ENCODE measurements at regions not wholly inside any gene's neighbourhood (a gene's known extent, or its start where the extent isn't known, plus 50 kb on each side); places are given as distances from the start of the nearest gene placed in this dataset.

- TF ChIP-seq, protein P1, sequence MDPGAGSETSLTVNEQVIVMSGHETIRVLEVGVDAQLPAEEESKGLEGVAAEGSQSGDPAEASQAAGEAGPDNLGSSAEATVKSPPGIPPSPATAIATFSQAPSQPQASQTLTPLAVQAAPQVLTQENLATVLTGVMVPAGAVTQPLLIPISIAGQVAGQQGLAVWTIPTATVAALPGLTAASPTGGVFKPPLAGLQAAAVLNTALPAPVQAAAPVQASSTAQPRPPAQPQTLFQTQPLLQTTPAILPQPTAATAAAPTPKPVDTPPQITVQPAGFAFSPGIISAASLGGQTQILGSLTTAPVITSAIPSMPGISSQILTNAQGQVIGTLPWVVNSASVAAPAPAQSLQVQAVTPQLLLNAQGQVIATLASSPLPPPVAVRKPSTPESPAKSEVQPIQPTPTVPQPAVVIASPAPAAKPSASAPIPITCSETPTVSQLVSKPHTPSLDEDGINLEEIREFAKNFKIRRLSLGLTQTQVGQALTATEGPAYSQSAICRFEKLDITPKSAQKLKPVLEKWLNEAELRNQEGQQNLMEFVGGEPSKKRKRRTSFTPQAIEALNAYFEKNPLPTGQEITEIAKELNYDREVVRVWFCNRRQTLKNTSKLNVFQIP (CRISPR knock-in tag; IDR thresholded peaks at IDR 0.05; ENCODE audit: borderline replicate concordance, low read depth): peak; percentile 70; the same call in 1 of the 2 replicates
- TF ChIP-seq, protein P2, sequence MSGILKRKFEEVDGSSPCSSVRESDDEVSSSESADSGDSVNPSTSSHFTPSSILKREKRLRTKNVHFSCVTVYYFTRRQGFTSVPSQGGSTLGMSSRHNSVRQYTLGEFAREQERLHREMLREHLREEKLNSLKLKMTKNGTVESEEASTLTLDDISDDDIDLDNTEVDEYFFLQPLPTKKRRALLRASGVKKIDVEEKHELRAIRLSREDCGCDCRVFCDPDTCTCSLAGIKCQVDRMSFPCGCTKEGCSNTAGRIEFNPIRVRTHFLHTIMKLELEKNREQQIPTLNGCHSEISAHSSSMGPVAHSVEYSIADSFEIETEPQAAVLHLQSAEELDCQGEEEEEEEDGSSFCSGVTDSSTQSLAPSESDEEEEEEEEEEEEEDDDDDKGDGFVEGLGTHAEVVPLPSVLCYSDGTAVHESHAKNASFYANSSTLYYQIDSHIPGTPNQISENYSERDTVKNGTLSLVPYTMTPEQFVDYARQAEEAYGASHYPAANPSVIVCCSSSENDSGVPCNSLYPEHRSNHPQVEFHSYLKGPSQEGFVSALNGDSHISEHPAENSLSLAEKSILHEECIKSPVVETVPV (CRISPR knock-in tag; IDR thresholded peaks at IDR 0.05): 0 out of 2 replicates have a peak, but pooled peaks have one; percentile 16
- TF ChIP-seq ZNF565 (CRISPR knock-in tag; conservative IDR thresholded peaks at IDR 0.05; ENCODE audit: low read depth) (no peak), TOX (CRISPR knock-in tag; IDR thresholded peaks at IDR 0.05; ENCODE audit: borderline replicate concordance) (no peak), ISL1 (CRISPR knock-in tag; IDR thresholded peaks at IDR 0.05) (peak; percentile 81)
Observed at GRCh38 chr2:76073992-76074604, 363.4 kb upstream of the GCFC2 start (continued).

- no peak for ATAC-seq
- TF ChIP-seq OSR1 (CRISPR knock-in tag; IDR thresholded peaks at IDR 0.05): no peak
- no peak for TF ChIP-seq ZNF70 (CRISPR knock-in tag; IDR thresholded peaks at IDR 0.05)
- no peak for TF ChIP-seq ARNTL (CRISPR knock-in tag; IDR thresholded peaks at IDR 0.05; ENCODE audit: borderline replicate concordance, low read depth)
- no peak for TF ChIP-seq ZNF565 (CRISPR knock-in tag; conservative IDR thresholded peaks at IDR 0.05; ENCODE audit: low read depth)
- TF ChIP-seq ZFP3 (CRISPR knock-in tag; IDR thresholded peaks at IDR 0.05): no peak
- TF ChIP-seq, protein P3, sequence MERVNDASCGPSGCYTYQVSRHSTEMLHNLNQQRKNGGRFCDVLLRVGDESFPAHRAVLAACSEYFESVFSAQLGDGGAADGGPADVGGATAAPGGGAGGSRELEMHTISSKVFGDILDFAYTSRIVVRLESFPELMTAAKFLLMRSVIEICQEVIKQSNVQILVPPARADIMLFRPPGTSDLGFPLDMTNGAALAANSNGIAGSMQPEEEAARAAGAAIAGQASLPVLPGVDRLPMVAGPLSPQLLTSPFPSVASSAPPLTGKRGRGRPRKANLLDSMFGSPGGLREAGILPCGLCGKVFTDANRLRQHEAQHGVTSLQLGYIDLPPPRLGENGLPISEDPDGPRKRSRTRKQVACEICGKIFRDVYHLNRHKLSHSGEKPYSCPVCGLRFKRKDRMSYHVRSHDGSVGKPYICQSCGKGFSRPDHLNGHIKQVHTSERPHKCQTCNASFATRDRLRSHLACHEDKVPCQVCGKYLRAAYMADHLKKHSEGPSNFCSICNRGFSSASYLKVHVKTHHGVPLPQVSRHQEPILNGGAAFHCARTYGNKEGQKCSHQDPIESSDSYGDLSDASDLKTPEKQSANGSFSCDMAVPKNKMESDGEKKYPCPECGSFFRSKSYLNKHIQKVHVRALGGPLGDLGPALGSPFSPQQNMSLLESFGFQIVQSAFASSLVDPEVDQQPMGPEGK (CRISPR knock-in tag; IDR thresholded peaks at IDR 0.05; ENCODE audit: borderline replicate concordance): no peak
- TF ChIP-seq ZNF8 (CRISPR knock-in tag; IDR thresholded peaks at IDR 0.05): no peak
- no peak for TF ChIP-seq ZC3H10 (CRISPR knock-in tag; IDR thresholded peaks at IDR 0.05)
- no peak for TF ChIP-seq ZFP30 (CRISPR knock-in tag; IDR thresholded peaks at IDR 0.05)
Observed at GRCh38 chr2:76050196-76050595, 339.5 kb upstream of the GCFC2 start.

GRCh38 chr2:76044701-76045100, 334.0 kb upstream of the GCFC2 start:
- no peak for TF ChIP-seq BACH2 (CRISPR knock-in tag; IDR thresholded peaks at IDR 0.05; ENCODE audit: borderline replicate concordance)
- TF ChIP-seq PPARA (CRISPR knock-in tag; IDR thresholded peaks at IDR 0.05; ENCODE audit: borderline replicate concordance): no peak
- no peak for TF ChIP-seq ISL1 (CRISPR knock-in tag; IDR thresholded peaks at IDR 0.05)
- TF ChIP-seq ARNTL (CRISPR knock-in tag; IDR thresholded peaks at IDR 0.05; ENCODE audit: borderline replicate concordance, low read depth): no peak
- TF ChIP-seq, protein P4, sequence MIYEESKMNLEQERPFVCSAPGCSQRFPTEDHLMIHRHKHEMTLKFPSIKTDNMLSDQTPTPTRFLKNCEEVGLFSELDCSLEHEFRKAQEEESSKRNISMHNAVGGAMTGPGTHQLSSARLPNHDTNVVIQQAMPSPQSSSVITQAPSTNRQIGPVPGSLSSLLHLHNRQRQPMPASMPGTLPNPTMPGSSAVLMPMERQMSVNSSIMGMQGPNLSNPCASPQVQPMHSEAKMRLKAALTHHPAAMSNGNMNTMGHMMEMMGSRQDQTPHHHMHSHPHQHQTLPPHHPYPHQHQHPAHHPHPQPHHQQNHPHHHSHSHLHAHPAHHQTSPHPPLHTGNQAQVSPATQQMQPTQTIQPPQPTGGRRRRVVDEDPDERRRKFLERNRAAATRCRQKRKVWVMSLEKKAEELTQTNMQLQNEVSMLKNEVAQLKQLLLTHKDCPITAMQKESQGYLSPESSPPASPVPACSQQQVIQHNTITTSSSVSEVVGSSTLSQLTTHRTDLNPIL (CRISPR knock-in tag; IDR thresholded peaks at IDR 0.05; ENCODE audit: low read depth): no peak
- no peak for TF ChIP-seq ZNF565 (CRISPR knock-in tag; conservative IDR thresholded peaks at IDR 0.05; ENCODE audit: low read depth)
- TF ChIP-seq OSR1 (CRISPR knock-in tag; IDR thresholded peaks at IDR 0.05): no peak
- TF ChIP-seq ZNF70 (CRISPR knock-in tag; IDR thresholded peaks at IDR 0.05): no peak
- TF ChIP-seq TOX (CRISPR knock-in tag; IDR thresholded peaks at IDR 0.05; ENCODE audit: borderline replicate concordance): no peak
- no peak for TF ChIP-seq CSDC2 (CRISPR knock-in tag; IDR thresholded peaks at IDR 0.05)
- TF ChIP-seq ZC3H10 (CRISPR knock-in tag; IDR thresholded peaks at IDR 0.05): no peak
- TF ChIP-seq ZFP30 (CRISPR knock-in tag; IDR thresholded peaks at IDR 0.05): no peak
- no peak for TF ChIP-seq RARB (CRISPR knock-in tag; IDR thresholded peaks at IDR 0.05)
- no peak for TF ChIP-seq ESRRG (CRISPR knock-in tag; IDR thresholded peaks at IDR 0.05)

GRCh38 chr2:76039505-76039904, 328.8 kb upstream of the GCFC2 start:
- no peak for ATAC-seq
- no peak for TF ChIP-seq CSDC2 (CRISPR knock-in tag; IDR thresholded peaks at IDR 0.05)
- TF ChIP-seq, protein P5, sequence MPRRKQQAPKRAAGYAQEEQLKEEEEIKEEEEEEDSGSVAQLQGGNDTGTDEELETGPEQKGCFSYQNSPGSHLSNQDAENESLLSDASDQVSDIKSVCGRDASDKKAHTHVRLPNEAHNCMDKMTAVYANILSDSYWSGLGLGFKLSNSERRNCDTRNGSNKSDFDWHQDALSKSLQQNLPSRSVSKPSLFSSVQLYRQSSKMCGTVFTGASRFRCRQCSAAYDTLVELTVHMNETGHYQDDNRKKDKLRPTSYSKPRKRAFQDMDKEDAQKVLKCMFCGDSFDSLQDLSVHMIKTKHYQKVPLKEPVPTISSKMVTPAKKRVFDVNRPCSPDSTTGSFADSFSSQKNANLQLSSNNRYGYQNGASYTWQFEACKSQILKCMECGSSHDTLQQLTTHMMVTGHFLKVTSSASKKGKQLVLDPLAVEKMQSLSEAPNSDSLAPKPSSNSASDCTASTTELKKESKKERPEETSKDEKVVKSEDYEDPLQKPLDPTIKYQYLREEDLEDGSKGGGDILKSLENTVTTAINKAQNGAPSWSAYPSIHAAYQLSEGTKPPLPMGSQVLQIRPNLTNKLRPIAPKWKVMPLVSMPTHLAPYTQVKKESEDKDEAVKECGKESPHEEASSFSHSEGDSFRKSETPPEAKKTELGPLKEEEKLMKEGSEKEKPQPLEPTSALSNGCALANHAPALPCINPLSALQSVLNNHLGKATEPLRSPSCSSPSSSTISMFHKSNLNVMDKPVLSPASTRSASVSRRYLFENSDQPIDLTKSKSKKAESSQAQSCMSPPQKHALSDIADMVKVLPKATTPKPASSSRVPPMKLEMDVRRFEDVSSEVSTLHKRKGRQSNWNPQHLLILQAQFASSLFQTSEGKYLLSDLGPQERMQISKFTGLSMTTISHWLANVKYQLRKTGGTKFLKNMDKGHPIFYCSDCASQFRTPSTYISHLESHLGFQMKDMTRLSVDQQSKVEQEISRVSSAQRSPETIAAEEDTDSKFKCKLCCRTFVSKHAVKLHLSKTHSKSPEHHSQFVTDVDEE (CRISPR knock-in tag; IDR thresholded peaks at IDR 0.05): no peak
- no peak for TF ChIP-seq ZNF8 (CRISPR knock-in tag; IDR thresholded peaks at IDR 0.05)
- TF ChIP-seq ZFP3 (CRISPR knock-in tag; IDR thresholded peaks at IDR 0.05): no peak
- TF ChIP-seq, protein P1 (CRISPR knock-in tag; IDR thresholded peaks at IDR 0.05; ENCODE audit: borderline replicate concordance, low read depth): no peak
- no peak for TF ChIP-seq GLIS3 (CRISPR knock-in tag; IDR thresholded peaks at IDR 0.05)
- TF ChIP-seq ZNF565 (CRISPR knock-in tag; conservative IDR thresholded peaks at IDR 0.05; ENCODE audit: low read depth): no peak
- TF ChIP-seq SNAI2 (CRISPR knock-in tag; IDR thresholded peaks at IDR 0.05): no peak
- TF ChIP-seq, protein P3 (CRISPR knock-in tag; IDR thresholded peaks at IDR 0.05; ENCODE audit: borderline replicate concordance): no peak
- TF ChIP-seq TOX (CRISPR knock-in tag; IDR thresholded peaks at IDR 0.05; ENCODE audit: borderline replicate concordance): no peak
- TF ChIP-seq ESRRG (CRISPR knock-in tag; IDR thresholded peaks at IDR 0.05): no peak
- no peak for TF ChIP-seq RARB (CRISPR knock-in tag; IDR thresholded peaks at IDR 0.05)

More at GRCh38 chr2:76044701-76045100, 334.0 kb upstream of the GCFC2 start:
- no peak for ATAC-seq

All from SK-N-SH treated with all-trans-retinoic acid at 6 μM for 48 hours (cell line).